ENCODE measurements at regions not wholly inside any gene's neighbourhood (a gene's known extent, or its start where the extent isn't known, plus 50 kb on each side); places are given as distances from the start of the nearest gene placed in this dataset.

DNA sequence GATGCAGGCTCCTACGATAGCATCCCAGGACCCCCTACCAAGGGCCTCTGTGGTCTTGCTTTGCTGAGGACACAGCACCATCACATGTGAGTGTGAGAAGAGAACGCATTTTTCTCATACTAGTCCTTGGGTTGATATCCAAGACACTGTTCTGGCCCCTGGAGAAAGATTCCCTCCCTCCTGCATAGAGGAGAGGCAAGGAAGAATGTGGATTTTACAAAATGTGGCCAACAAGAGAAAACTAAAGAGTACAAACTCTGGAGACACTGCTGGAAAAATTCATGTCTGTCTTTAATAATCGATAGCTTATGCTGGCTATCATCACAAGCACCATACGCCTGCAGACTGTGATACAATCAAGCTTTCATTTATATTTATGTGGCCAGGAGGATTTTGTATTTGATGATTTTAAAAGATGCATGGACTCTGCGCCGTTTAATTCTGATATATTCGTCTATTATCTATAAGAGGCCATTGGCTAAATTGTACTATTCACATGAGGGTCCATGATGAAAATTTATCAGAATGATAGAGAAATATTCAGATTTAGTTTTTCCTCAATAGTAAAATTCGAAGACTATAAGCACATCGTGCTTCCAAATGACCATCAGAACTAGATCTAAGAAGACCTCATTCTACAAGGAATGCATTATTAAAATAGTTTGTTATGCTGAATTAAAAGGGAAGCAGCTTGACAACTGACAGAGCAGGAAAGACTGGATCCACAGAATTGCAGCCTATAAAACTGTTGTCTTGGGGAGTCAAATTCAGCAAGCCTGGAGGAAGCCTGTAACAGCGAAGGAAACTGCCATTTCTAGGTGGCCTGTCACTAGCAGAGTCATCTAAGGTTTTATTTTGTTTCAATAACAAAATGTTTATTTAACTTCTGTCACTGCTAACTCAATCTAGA lies 578.7 kb downstream of the DIAPH3 start:
- H3K36me3 ChIP-seq (replicated peaks in 1 of 2; ENCODE audit: control insufficient read depth in 1 of 2, insufficient read depth in 2 of 2, low read length in 2 of 2), result no peaks in the 10 kb centered on the region
- BruUV-seq (replicated peaks), result no TSS peak
- FAIRE-seq, result no peak
- ATAC-seq, result no peak
- DNase-seq (ENCODE audit: low spot score), result no peak
- H2AFZ ChIP-seq (ENCODE audit: low read length), result no peak overlapping the region
- H3K79me2 ChIP-seq (ENCODE audit: insufficient read depth, low read length), result no peaks in the 10 kb centered on the region
- no peak overlapping the region for H3K4me3 ChIP-seq (replicated peaks in 1 of 3; ENCODE audit: insufficient read depth in 1 of 3, low read depth in 2 of 3, low read length in 3 of 3)
- in situ Hi-C loops (cut with HindIII; ENCODE audit: extremely low pct_ligation_motif_present, low pct_unique_long_range_greater_than_20kb), result no loop called here
- H3K4me2 ChIP-seq (ENCODE audit: low read depth, low read length), result no peak overlapping the region
- H4K20me1 ChIP-seq (ENCODE audit: insufficient read depth, low read length), result no peaks in the 10 kb centered on the region
- no peak for TF ChIP-seq NRL (CRISPR knock-in tag; IDR thresholded peaks at IDR 0.05; ENCODE audit: borderline replicate concordance)
- TF ChIP-seq MTF1 (CRISPR knock-in tag; IDR thresholded peaks at IDR 0.05), result no peak
- no peak for TF ChIP-seq GRHL1 (CRISPR knock-in tag; conservative IDR thresholded peaks at IDR 0.05)
- no peak for TF ChIP-seq ZNF672 (CRISPR knock-in tag; IDR thresholded peaks at IDR 0.05)
- TF ChIP-seq, protein P1, sequence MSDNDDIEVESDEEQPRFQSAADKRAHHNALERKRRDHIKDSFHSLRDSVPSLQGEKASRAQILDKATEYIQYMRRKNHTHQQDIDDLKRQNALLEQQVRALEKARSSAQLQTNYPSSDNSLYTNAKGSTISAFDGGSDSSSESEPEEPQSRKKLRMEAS (IDR thresholded peaks at IDR 0.05), result no peak
- TF ChIP-seq MEF2D (CRISPR knock-in tag; IDR thresholded peaks at IDR 0.05), result no peak
- no peak for TF ChIP-seq ZNF124 (CRISPR knock-in tag; IDR thresholded peaks at IDR 0.05)
- TF ChIP-seq ZZZ3 (CRISPR knock-in tag; IDR thresholded peaks at IDR 0.05; ENCODE audit: borderline replicate concordance), result no peak
- no peak for TF ChIP-seq U2AF1 (optimal IDR thresholded peaks at IDR 0.05; ENCODE audit: low read depth, low read length)
- TF ChIP-seq CBX5 (CRISPR knock-in tag; IDR thresholded peaks at IDR 0.05; ENCODE audit: borderline replicate concordance), result no peak
- TF ChIP-seq, protein P2, sequence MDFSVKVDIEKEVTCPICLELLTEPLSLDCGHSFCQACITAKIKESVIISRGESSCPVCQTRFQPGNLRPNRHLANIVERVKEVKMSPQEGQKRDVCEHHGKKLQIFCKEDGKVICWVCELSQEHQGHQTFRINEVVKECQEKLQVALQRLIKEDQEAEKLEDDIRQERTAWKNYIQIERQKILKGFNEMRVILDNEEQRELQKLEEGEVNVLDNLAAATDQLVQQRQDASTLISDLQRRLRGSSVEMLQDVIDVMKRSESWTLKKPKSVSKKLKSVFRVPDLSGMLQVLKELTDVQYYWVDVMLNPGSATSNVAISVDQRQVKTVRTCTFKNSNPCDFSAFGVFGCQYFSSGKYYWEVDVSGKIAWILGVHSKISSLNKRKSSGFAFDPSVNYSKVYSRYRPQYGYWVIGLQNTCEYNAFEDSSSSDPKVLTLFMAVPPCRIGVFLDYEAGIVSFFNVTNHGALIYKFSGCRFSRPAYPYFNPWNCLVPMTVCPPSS (IDR thresholded peaks at IDR 0.05), result no peak
- TF ChIP-seq ZBTB21 (CRISPR knock-in tag; IDR thresholded peaks at IDR 0.05), result no peak
- TF ChIP-seq ZNF431 (CRISPR knock-in tag; IDR thresholded peaks at IDR 0.05; ENCODE audit: borderline replicate concordance, low read depth), result no peak
- H3K4me1 ChIP-seq (ENCODE audit: insufficient read depth, low read length), result no peaks in the 10 kb centered on the region
- no peak overlapping the region for H3K9ac ChIP-seq (ENCODE audit: insufficient read depth, low read depth, low read length)
- intact Hi-C loops (cut with micrococcal nuclease; ENCODE audit: unreplicated experiment), result no loop called here
- CTCF ChIA-PET (ENCODE audit: low intra/inter-chr PET ratio, low total read pairs), result no interaction called here
- POLR2A ChIA-PET, result no interaction called here
- H3K27me3 ChIP-seq (ENCODE audit: control insufficient read depth in 1 of 2, insufficient read depth in 2 of 2, low read length in 2 of 2), result no peaks in the 10 kb centered on the region
- WGBS (ENCODE audit: low lambda C conversion rate), result 8% methylated on average over 10 of the region's 10 CpGs
- H3K27ac ChIP-seq (ENCODE audit: extremely low read length, insufficient read depth, low read length), result no peak overlapping the region
- H3K9me3 ChIP-seq (ENCODE audit: low read length), result no peaks in the 10 kb centered on the region

Measured in HepG2 (cell line).